Suprapubic skin (tissue), 4 donors: ENCODE measurements at regions not wholly inside any gene's neighbourhood (a gene's known extent, or its start where the extent isn't known, plus 50 kb on each side); places are given as distances from the start of the nearest gene placed in this dataset.

Experiments used
- EP300 ChIP-seq: sonication (generic); formaldehyde crosslinking; IDR thresholded peaks from one replicate; pipeline ENCODE4 v1.6.1; 2017; ENCODE audit warnings: antibody characterized with exemption
- POLR2AphosphoS5 ChIP-seq, 3 donors: sonication (generic); formaldehyde crosslinking; IDR thresholded peaks; one replicate each; pipeline ENCODE4 v1.6.1; 2017; ENCODE audit warnings: antibody characterized with exemption in 3 of 3
- TF ChIP-seq, protein P1 (sequence below), 2 donors: fragments of 200-600 bp in 1 of 2; fragments of 450-650 bp in 1 of 2; sonication (generic) in 1 of 2; IDR thresholded peaks; one replicate each; pipeline ENCODE4 v1.5.1; 2016 to 2019; ENCODE audit warnings: antibody characterized with exemption in 2 of 2, mild to moderate bottlenecking in 1 of 2, moderate library complexity in 1 of 2

DNA sequence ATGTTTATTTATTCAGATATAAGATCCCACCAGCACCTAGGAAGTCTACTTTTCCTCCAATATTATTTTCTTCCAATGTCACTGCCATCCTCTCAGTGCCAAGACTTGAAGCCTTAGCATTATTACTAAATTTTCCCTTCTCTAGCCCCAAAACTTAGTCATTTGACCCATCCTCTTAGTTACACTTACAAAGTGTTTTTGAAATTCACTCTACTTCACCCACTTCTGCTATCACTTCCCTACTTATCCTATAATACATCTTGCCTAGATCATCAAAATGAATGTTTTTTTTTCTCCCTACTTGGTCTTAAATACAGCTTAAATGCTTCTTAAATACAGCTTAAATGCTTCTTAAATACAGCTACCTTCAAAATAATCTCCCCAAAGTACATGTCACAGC is 376.6 kb downstream of the RSL24D1 start:
- TF ChIP-seq, protein P1, sequence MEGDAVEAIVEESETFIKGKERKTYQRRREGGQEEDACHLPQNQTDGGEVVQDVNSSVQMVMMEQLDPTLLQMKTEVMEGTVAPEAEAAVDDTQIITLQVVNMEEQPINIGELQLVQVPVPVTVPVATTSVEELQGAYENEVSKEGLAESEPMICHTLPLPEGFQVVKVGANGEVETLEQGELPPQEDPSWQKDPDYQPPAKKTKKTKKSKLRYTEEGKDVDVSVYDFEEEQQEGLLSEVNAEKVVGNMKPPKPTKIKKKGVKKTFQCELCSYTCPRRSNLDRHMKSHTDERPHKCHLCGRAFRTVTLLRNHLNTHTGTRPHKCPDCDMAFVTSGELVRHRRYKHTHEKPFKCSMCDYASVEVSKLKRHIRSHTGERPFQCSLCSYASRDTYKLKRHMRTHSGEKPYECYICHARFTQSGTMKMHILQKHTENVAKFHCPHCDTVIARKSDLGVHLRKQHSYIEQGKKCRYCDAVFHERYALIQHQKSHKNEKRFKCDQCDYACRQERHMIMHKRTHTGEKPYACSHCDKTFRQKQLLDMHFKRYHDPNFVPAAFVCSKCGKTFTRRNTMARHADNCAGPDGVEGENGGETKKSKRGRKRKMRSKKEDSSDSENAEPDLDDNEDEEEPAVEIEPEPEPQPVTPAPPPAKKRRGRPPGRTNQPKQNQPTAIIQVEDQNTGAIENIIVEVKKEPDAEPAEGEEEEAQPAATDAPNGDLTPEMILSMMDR (IDR thresholded peaks at IDR 0.05): no peak
- TF ChIP-seq EP300: no peak
- TF ChIP-seq POLR2AphosphoS5 (IDR thresholded peaks at IDR 0.05): no peak
